C4-2B (cell line): ENCODE measurements at regions not wholly inside any gene's neighbourhood (a gene's known extent, or its start where the extent isn't known, plus 50 kb on each side); places are given as distances from the start of the nearest gene placed in this dataset.

Experiments
- CTCF ChIP-seq: fragments of 450-650 bp; conservative IDR thresholded peaks from 2 replicates; pipeline ENCODE4 v1.5.1; 2017; ENCODE audit warnings: mild to moderate bottlenecking
- ZFX ChIP-seq: fragments of 450-650 bp; IDR thresholded peaks from 2 replicates; pipeline ENCODE4 v1.6.1; 2017

GRCh38 chr14:28088125-28088524 lies 678.5 kb upstream of the FOXG1 start:
- TF ChIP-seq CTCF (no peak), ZFX (no peak)
